Gastrocnemius medialis (tissue), 4 donors: ENCODE measurements at regions not wholly inside any gene's neighbourhood (a gene's known extent, or its start where the extent isn't known, plus 50 kb on each side); places are given as distances from the start of the nearest gene placed in this dataset.

Experiments
- CTCF ChIP-seq, 5 experiments: fragments of 450-650 bp in 3 of 5; fragments of 200-600 bp in 2 of 5; sonication (generic) in 2 of 5; IDR thresholded peaks in 4 of 5; conservative IDR thresholded peaks in 1 of 5; 1 replicate in 4 of 5; 2 replicates in 1 of 5; pipeline ENCODE4 v1.5.1; 2016 to 2019; ENCODE audit warnings: antibody characterized with exemption in 5 of 5, mild to moderate bottlenecking in 3 of 5, moderate library complexity in 3 of 5
- POLR2A ChIP-seq, 2 donors: fragments of 450-650 bp; IDR thresholded peaks; one replicate each; pipeline ENCODE4 v1.6.1; 2017; ENCODE audit warnings: antibody characterized with exemption in 2 of 2, mild to moderate bottlenecking in 2 of 2, moderate library complexity in 2 of 2

- TF ChIP-seq POLR2A (IDR thresholded peaks at IDR 0.05) (no peak), CTCF (IDR thresholded peaks at IDR 0.05 in 4 of 5, conservative IDR thresholded peaks at IDR 0.05 in 1 of 5) (no peak)
Observed at GRCh38 chr3:56987238-56987895, 73.1 kb upstream of the SPATA12 start.
